ENCODE measurements at regions not wholly inside any gene's neighbourhood (a gene's known extent, or its start where the extent isn't known, plus 50 kb on each side); places are given as distances from the start of the nearest gene placed in this dataset.

GRCh38 chr14:97625477-97625876 is 828.3 kb downstream of the VRK1 start:
- Histone ChIP-seq H3K79me1 (ENCODE audit: low read depth in 1 of 2, low read length in 2 of 2) (no peaks in the 10 kb centered on the region), H4K91ac (ENCODE audit: insufficient read depth, low read depth, low read length) (no peak overlapping the region), H2BK5ac (ENCODE audit: low read depth, low read length, poor library complexity, severe bottlenecking) (no peak overlapping the region), H3K4me2 (ENCODE audit: low read depth, low read length) (no peak overlapping the region), H3K4me1 (ENCODE audit: control insufficient read depth, insufficient read depth, low read length) (no peaks in the 10 kb centered on the region), H3K18ac (ENCODE audit: low read depth, low read length) (no peak overlapping the region), H3K9ac (ENCODE audit: low read depth, low read length) (no peak overlapping the region), H3K9me3 (ENCODE audit: control insufficient read depth, insufficient read depth, low read length) (peaks cover 8% of the 10 kb centered on the region; the same call in 1 of the 2 replicates), H3K56ac (ENCODE audit: extremely low read depth, insufficient read depth, low read length) (no peak overlapping the region), H3K4me3 (ENCODE audit: insufficient read depth, low read depth, low read length) (no peak overlapping the region), H3K27me3 (ENCODE audit: control insufficient read depth, insufficient read depth, low read length) (no peaks in the 10 kb centered on the region), H2AFZ (replicated peaks; ENCODE audit: low read length, poor library complexity) (no peak overlapping the region), H4K20me1 (ENCODE audit: insufficient read depth, low read length) (no peaks in the 10 kb centered on the region), H4K5ac (ENCODE audit: low read depth, low read length) (no peak overlapping the region), H2AK9ac (replicated peaks; ENCODE audit: low read depth, low read length, poor library complexity) (no peak overlapping the region), H3K27ac (ENCODE audit: insufficient read depth, low read length) (no peak overlapping the region), H3K9me1 (ENCODE audit: insufficient read depth, low read length) (no peaks in the 10 kb centered on the region), H2AK5ac (ENCODE audit: low read depth, low read length) (no peak overlapping the region), H3K36me3 (ENCODE audit: control insufficient read depth, insufficient read depth, low read length) (no peaks in the 10 kb centered on the region), H3K23ac (ENCODE audit: low read depth, low read length) (no peak overlapping the region), H2BK15ac (ENCODE audit: low read depth, low read length) (no peak overlapping the region), H2BK120ac (ENCODE audit: low read depth, low read length) (no peak overlapping the region), H2BK20ac (ENCODE audit: low read depth, low read length) (no peak overlapping the region), H3K4ac (ENCODE audit: low read depth, low read length) (no peak overlapping the region), H4K8ac (ENCODE audit: low read depth in 2 of 2, low read length in 2 of 2) (no peak overlapping the region), H3K14ac (replicated peaks; ENCODE audit: low read depth, low read length) (no peak overlapping the region)
- BruUV-seq (replicated peaks), result no TSS peak
- dilution Hi-C loops (cut with HindIII; ENCODE audit: low sequenced_read_pairs, unreplicated experiment) (no loop called here), intact Hi-C loops (cut with micrococcal nuclease) (no loop called here), in situ Hi-C loops (cut with MboI; ENCODE audit: low sequenced_read_pairs) (no loop called here)
- DNase-seq (no peak), ATAC-seq (ENCODE audit: low read depth) (no peak)
- ChIA-PET POLR2A (ENCODE audit: unreplicated experiment) (no interaction called here), CTCF (no interaction called here)
- TF ChIP-seq, protein P1, sequence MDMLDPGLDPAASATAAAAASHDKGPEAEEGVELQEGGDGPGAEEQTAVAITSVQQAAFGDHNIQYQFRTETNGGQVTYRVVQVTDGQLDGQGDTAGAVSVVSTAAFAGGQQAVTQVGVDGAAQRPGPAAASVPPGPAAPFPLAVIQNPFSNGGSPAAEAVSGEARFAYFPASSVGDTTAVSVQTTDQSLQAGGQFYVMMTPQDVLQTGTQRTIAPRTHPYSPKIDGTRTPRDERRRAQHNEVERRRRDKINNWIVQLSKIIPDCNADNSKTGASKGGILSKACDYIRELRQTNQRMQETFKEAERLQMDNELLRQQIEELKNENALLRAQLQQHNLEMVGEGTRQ (IDR thresholded peaks at IDR 0.05; ENCODE audit: low read depth, low read length), result no peak
- TF ChIP-seq RFX5 (IDR thresholded peaks at IDR 0.05; ENCODE audit: low read depth, low read length) (no peak), MAFK (IDR thresholded peaks at IDR 0.05; ENCODE audit: low read depth, low read length) (no peak), MXI1 (IDR thresholded peaks at IDR 0.05; ENCODE audit: borderline replicate concordance, low read depth, low read length) (no peak), POLR2A (IDR thresholded peaks at IDR 0.05; ENCODE audit: low read depth, low read length) (no peak), SMC3 (IDR thresholded peaks at IDR 0.05; ENCODE audit: low read depth, low read length) (no peak), NFE2L2 (IDR thresholded peaks at IDR 0.05; ENCODE audit: low read depth, low read length) (no peak), CHD1 (IDR thresholded peaks at IDR 0.05; ENCODE audit: low read depth, low read length) (no peak), MAZ (IDR thresholded peaks at IDR 0.05; ENCODE audit: borderline replicate concordance, low read depth, low read length) (no peak), ELK1 (IDR thresholded peaks at IDR 0.05; ENCODE audit: borderline replicate concordance, low read depth, low read length) (no peak), CEBPB (IDR thresholded peaks at IDR 0.05; ENCODE audit: low read depth, low read length) (no peak), FOS (IDR thresholded peaks at IDR 0.05; ENCODE audit: low read depth, low read length) (no peak), CTCF (conservative IDR thresholded peaks at IDR 0.05; ENCODE audit: low read depth, low read length) (no peak), RCOR1 (IDR thresholded peaks at IDR 0.05; ENCODE audit: insufficient replicate concordance, low read length) (no peak)
- WGBS, 2 experiments (ENCODE audit: extremely low coverage in 2 of 2, insufficient read length in 1 of 2), result no CpG with 5 or more reads among the region's 3 CpGs

Data from IMR-90 (cell line).